Stimulated activated CD4-positive, alpha-beta T cell treated with anti-CD3 and anti-CD28 coated beads, Interleukin-15, amount 100 ng/mL, for 24 hours (primary cell): ENCODE measurements at regions not wholly inside any gene's neighbourhood (a gene's known extent, or its start where the extent isn't known, plus 50 kb on each side); places are given as distances from the start of the nearest gene placed in this dataset.
A peak's percentile ranks its signal among the peaks of the same experiment; 100 is the strongest.

Experiments
- DNase-seq: peaks from one replicate; pipeline ENCODE4 v3.0.0-alpha.2; 2020

DNA sequence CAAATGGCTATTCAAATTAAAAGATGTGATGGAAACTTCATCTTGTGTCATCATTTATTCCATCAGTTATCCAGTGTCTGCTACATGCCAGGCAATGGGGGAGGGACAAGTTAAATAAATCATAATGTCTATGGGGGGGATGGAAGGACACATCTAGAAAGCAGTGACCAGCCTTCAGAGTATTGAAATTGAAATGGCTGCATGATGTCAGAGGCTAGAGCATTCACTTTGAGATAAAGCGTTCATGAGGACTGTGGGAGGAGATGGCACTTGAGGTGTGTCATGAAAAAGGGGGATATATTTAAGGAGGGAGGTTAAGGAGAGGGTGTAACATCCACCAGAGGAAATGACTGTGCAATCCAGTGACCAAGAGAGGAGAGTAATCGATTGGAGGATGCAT is 50.6 kb downstream of the SLIT2 start:
- DNase-seq, result no peak

DNA sequence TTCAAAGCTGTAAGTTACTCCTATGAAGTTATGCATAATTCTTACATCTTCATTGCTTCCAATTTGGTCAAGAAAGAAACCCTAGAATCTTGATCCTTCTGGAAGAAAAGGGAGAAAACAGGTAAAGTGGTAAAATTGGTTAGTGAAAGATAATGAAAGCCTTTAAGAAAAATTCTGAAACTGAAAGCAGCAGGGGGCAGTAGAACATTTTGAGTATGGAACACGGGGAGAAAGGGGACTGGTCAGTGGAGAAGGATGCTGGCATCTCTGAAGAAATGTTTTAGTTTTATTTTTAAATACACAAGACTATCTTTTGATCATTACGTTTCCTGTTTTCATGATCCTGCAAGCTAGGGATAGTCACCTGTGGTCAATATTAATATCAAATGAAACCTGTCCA is 54.3 kb downstream of the SLIT2 start:
- no peak for DNase-seq

DNA sequence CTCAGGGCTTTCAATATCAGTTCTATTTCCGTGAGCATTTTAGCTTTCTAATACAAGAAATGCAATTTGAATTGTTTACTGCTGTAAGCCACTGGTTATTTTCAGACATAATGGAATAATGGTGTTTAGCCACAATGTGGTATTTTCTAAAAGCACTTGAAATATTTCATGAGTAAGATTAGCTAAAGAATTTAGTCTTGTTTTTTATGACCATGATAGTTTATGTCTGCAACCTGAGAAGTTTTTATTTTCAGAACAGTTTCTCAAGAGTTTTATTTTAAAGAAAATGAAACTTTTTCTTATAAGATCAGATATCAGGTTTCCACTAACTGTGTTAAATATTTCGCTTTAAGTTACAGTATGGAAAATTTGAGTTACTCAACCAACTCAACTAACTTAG is 60.2 kb downstream of the SLIT2 start:
- DNase-seq, result no peak

DNA sequence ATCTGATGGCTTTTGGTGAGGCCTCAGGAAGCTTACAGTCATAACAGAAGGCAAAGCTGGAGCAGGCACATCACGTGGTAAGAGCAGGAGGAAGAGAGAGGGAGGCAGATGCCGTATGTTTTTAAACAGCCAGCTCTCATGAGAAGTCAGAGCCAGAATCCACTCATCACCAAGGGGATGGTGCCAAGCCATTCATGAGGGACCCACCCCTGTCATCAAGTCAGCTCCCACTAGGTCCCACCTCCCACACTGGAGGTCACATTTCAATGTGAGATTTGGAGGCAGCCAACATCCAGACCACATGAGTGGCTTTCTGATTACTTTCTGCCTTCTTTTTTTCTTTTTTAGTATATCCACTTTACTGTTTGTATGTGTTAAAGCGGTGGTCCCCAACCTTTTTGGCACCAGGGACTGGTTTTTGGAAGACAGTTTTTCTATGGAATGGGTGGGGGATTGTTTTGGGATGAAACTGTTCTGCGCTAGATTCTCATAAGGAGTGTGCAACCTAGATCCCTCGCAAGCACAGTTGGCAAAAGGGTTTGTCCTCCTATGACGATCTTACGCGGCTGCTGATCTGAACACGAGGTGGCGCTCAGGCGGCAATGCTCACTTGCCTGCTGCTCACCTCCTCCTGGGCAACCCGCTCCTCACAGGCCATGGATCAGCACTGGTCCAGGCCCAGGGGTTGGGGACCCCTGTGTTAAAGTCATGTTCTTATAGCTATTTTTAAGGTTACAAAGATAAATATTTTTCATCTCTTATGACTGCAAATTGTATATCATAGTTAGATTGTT is 61.7 kb downstream of the SLIT2 start:
- peak; percentile 4 for DNase-seq

DNA sequence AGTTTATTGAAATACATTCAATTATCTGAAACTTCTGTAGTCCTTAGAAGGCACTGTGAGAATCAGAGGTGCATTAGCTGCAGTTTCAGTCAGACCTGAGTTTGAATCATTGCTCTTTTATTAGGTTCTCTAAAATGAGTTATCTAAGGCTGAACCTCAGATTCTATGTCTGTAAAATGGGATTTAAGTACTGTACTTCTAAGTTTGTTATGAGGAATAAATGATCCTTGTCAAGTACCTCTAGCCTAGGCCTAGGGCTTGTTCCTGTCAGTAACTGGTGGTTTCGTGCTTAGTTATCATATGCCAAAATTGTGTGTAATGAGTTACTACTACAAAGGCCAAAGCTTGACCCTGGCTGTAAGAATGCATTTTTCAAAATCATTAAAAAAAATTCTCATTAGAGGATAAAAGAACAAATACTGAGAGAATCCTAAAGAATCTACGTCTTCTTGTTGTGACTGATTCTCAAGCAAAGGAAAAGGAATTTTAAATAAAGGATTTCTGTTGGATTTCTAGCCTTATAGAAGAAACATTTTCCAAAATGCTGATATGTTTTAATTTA is 65.8 kb downstream of the SLIT2 start:
- no peak for DNase-seq

DNA sequence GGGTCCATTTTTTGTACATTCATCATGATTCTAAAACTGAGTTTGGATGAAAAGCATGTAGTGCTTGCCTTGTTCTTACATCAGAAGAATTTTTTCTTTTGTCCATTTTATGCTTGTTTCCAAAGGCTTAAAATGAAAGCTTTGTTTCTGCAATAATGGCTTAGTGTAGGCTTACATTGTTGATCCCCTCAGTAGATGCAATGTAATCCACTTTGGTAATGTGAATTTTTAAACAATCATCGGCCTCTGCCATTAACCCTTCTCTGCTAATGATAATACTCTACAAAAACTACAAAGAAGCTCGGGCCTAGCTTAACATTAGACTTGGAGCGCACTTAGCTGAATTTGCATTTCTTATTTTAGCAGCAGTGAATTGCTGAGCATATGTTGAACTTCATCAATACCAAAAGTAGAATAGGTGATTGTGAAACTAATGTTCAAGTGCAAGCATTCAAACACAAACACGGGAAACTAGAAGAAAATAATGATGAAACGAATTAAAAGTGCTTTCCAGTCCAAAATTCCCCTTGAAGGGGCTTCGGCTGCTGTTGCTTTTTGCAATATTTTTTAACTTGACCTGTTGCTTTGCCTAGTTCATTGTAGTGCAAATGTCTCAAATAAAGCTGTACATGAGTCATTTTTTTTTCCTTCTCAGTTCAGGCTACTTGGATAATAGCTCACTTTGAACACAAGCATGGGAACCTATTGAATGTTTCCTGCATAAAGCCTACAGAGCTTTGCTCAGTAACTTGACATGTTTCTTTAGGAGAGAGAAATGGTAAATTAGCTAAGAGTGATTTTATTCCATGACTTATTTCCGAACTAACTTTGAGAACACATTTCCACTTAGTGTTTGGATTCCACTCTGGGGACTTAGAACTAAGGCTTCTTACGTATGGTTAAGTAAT is 66.5 kb downstream of the SLIT2 start:
- DNase-seq, result no peak

DNA sequence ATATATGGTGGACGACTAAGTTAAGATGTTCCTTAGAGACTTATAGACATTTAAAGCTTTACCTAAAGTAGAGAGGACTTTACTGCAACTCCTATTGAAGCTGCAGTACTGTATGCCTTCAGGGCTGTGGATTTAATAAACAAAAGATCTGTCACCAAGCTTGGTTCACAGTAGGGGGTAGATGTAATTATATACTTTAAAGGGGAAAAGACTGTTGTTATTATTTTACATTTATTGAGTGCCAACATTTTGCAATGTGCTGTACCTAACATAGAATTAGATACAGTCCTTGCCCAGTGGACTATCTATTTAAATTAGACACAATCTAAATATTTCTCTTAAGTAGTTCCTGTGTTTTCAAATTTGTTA is 67.2 kb downstream of the SLIT2 start:
- no peak for DNase-seq

DNA sequence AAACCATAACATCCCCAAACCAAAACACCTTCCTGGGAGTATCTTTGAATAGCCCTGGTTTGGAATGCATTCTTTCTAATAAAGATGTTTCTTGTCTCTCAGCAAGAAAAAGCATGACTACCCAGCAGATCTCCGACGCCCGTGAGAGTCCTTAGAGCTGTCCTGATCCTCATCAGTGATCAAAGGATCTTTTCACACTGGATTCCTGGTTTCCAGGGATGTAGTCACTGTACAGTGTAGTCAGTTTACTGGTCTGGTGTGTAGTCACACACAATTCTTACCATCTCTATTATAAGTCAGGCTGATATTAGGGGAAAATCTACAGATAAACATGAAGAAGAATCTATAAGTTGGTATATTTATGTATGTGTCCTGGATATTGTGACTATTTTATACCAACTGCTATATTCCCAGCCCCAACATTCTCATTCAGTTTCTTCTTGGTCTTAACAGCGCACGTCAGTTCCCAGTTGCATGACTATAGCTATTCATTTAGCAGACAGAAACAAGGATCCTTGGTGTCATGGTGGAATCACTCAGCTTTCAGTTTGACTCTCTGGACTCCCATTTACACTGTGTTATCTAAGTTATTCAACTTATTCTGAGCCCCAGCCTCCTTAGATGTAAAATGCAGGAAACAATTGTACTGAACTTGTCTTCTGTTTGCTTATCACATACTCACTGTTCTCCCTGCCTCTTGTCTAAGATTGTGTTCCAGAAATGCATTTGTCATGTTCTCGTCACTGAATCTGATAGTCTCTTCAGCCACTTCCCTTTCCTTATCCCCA is 68.3 kb downstream of the SLIT2 start:
- DNase-seq, result no peak

DNA sequence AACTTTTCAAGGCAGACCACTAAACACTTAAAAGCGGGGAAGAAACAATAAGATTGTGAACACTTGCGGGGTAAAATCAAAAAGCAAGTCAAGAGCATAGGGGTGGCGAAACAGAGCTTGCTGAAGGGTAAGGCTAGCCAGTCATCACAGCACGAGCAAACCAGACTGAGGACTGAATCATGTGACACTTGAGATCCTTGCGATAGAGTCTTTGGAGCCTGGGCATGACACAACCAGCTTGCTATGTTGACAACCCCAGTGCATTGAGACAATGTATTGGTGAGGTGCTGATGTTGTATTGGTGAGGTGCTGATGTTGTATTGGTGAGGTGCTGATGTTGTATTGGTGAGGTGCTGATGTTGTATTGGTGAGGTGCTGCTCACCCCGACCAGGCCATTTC is 72.3 kb downstream of the SLIT2 start:
- DNase-seq, result no peak

DNA sequence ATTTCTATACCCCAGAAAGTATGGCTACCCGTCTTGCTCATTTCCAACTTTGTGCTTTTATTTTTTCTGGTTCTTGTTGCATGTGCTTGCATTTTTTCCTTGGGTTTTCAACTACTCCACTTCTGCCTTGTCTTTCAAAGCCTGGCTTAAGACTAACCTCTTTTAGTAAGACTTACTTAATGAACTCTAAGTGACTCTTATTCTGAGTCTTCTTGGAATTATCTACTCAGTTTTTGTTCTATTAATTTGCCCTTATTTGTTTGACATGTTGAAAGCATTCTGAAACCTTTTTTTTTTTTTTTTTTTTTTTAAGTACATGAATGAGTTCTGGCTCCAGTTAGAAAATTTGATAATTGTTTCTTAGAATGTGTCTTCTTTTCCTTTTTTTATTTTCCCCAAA is 74.8 kb downstream of the SLIT2 start:
- DNase-seq, result no peak

DNA sequence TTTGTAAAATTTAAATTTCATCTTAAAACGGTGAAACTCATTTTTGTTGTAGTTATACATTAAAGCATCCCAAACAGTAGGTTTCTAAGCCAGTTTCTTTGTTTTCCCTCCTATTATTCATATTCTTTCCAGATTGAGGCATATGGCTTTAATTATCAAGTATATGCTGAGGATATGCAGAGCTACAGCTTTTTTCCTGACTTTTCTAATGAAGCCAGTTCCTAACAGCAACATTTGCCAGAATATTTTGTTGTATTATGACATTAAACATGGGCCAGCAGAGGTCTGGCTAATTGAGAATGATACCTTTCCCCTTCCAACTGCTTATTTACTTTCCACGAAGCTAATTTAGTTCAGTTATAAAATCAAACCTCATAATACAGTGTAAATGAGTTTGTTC is 75.3 kb downstream of the SLIT2 start:
- DNase-seq, result no peak

DNA sequence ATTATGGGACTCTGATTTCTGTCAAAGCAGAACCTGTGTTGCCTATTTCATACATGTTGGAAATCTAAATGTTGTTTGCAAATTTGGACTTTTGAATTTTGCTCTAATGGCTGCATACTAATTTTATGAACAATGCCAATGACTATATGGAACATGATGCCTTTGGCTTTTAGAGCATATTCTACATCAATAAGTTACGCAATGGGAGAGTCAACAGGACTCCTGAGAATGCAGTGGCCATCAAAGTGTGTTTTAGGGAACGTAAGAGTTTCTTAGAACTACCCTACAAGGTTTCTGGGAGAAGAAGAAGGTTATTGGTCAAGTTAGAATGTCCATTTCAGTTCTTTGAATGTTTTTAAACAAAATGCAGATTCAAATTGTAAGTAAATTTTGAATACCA is 76.1 kb downstream of the SLIT2 start:
- no peak for DNase-seq

DNA sequence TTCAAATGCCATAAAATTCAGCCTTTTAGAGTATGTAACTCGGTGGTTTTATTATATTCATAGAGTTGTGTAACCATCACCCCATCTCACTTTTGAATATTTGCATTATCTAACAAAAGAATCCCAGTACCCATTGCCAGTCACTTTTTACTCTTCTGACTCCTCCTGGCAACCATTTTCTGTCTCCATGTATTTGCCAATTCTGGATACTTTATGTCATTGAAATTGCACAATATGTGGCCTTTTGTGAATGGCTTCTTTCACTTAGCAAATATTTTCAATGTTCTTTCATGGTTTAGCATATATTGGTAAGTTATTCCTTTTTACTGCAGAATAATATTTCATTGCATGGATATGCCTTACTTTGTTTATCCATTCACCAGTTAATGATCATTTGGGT is 79.9 kb downstream of the SLIT2 start:
- no peak for DNase-seq

DNA sequence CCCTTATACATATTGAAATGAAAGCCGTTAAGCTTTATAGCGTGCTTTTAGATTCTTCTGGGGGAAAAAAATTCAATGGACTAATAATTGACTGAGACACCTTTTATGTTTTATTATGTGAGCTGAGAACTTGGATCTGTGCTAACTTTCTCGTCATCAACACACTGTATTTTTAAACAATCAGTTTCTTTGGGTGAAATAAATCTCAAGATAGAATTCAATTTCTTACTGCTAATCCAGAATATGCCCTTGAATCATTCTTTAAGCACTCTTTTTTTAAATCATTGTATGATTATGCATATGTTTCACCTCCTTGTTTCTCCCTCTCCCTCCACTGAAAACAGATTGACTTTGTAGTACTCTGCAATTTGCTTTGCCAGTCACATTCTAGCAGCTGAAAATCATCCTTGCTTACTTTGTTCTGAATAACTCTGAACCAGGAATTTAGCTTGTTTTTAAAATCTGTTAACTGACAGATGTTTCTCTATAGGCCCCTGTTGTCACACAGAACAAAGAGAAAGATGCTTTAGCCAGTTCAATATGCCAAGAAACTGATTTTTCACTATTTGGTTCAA is 81.5 kb downstream of the SLIT2 start:
- no peak for DNase-seq

DNA sequence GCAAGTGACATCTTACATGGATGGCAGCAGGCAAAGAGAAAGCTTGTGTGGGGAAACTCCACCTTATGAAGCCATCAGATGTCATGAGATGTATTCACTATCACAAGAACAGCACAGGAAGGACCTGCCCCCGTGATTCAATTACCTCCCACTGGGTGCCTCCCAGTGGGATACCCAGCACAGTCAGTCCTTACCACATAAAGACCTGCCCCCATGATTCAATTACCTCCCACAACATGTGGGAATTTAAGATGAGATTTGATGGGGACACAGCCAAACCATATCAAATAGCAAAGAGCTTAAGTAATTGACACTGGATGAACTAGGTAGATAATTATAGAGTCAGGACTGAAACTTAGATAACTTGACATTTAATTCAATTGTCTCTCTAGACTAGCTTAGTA is 85.6 kb downstream of the SLIT2 start:
- DNase-seq, result no peak

DNA sequence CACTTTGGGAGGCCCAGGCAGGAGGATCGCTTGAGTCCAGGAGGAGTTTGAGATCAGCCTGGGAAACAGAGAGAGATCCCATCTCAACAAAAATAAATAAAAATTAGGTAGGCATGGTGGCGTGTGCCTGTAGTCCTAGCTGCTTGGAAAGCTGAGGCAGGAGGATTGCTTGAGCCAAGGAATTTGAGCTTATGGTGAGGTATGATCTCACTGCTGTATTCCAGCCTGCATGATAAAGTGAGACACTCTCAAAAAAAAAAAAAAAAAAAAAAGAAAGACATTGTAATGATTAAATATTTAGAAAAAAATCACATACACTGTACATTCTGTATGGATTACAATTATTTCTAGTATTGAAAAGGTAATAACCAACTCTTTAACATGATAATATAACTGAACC is 87.1 kb downstream of the SLIT2 start:
- DNase-seq, result no peak

DNA sequence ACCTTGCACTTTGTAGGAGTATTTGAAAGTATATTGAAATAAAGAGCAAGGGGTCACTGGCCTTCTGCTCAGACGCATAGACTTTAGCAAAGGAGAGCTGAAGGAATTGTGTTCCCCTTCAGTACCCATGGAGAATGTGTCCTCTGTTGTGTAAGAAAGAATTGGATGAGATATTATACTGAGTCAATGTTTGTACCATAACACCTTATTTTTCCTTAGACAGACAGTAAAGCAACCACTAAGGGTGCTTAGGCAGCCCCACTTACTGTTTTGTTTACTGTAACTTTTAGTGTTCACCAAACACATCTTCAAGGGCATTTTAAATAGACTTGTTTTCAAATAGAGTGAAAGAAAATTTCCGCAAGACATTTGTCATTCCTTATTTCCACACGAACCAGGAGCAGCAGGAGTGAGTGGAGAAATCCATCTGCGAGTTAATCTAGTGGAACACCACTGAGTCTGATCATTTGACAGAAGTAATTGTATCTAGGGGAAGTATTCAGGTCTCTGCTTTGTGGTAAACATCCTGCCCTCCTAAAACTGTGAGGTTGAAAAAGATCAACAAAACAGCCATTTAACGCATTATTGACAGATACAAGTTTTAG is 89.5 kb downstream of the SLIT2 start:
- no peak for DNase-seq

DNA sequence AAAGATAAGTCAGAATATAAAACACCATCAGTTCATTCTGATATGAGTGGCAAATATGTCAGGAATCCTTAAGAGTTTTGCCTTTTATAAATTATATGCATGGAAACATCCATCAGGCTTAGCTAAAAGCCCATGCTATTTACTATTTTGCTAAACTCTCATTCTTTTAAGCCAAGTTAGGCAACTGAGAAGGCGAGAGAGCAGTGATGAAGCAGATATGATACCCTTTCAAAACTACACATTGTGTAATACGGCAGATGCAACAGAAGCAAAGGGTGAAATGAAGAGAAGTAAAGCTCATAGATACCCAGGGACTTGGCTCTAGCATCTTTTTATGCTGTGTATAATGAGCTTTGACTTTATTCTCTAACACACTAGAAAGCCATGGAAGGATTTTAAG is 95.8 kb downstream of the SLIT2 start:
- DNase-seq, result no peak

DNA sequence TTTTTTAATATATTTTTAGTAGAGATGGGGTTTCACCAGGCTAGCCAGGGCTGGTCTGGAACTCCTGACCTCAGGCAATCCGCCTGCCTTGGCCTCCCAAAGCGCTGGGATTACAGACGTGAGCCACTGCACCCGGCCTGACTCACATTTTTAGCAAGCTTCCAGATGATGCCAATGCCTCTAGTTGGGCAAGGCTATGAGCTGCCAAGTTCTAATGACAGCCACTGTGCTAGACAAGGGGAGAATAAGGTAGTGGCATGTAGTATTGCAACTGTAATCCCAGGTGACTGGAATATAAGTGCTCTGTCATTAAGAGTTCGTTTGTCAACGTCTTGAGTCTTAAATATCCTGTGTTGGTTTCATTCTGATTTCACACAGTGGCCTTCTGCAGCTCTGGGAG is 96.7 kb downstream of the SLIT2 start:
- no peak for DNase-seq

DNA sequence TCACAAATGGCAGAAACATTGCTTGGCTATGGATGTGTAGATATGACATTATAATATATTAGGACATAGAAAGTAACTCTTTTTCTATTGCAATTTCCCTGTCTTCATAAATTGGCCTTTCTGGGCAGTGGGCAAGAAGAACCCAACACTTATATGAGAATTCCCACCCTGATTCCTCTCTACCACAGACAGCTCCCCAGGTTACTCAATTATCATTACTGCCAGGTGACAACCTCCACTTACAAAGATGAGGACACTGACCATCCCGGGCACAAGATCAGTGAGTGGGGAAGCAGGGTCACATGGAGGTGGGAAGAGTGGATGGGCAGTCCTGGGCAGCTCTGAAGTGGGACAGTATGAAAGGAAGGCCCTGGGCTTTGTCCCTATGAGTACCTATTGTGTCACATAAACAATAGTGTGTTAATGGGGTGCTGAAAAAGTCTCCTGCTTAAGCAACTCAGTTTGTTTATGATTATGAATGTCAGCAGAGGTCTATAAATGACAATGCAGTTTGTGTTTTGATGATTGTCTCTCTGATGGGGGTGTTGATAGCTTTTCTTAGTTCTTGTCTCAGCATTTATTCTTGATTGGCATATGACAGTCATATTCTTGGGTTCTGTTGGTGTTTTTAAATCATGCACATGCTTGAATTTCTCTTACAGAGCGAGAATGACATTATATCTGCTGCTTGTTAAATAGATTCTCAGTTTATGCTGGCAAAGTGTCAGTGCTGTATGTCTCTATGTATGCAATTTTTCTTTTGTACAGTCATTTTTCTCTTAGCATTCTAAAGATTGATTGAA is 99.9 kb downstream of the SLIT2 start:
- DNase-seq, result no peak

DNA sequence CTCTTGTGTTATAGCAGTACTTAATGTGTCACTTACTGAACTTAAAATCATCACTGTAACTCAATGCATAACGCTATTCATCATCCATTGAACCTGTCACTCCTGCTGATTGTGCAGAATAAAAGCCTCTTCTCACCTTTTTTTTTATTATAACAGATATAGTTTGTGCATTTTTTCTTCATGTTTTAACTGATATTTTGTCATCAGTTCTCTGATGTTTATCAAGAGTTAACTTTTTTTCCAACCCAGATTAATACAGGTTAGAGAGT is 100.4 kb downstream of the SLIT2 start:
- DNase-seq, result no peak

DNA sequence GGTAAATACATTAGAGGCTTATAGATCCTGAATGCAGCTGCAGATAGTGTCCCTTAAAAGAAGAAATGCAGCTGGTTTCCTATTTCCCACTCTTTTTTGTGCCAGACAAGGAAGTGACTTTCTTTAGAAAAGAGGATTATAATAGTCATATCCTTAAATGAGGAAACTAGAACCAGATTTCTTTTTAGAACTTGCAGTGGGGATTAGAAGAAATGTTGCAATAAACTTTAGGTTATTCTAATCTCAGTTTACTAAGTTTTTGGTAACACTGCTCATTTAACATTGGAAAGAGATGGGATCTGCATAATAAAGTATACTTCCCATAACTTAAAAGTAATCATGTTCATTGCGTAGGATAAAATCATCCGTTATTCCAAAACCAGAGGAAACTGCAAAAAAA is 101.9 kb downstream of the SLIT2 start:
- DNase-seq, result no peak
